Keratinocyte (primary cell): ENCODE measurements at regions not wholly inside any gene's neighbourhood (a gene's known extent, or its start where the extent isn't known, plus 50 kb on each side); places are given as distances from the start of the nearest gene placed in this dataset.

Experiments
- DNase-seq: peaks from one replicate; pipeline ENCODE4 v3.0.0-alpha.2; 2011; ENCODE audit warnings: low read depth, missing footprints, low spot score
- FAIRE-seq: peaks from 2 replicates; lab custom pipeline; 2011; peaks lifted over from hg19 to GRCh38; lab: Jason Lieb, UNC
- H2AFZ ChIP-seq: 2 replicates; pipeline ENCODE4 v1.6.0; 2012; ENCODE audit warnings: low read length, control low read depth, inconsistent platforms; ENCODE audit not compliant: control insufficient read depth
- H3K27ac ChIP-seq: 2 replicates; pipeline ENCODE4 v1.5.1; 2011; ENCODE audit warnings: low read length; ENCODE audit not compliant: control insufficient read depth, insufficient read depth
- H3K27me3 ChIP-seq: 3 replicates; pipeline ENCODE4 v1.6.0; 2011; ENCODE audit warnings: low read length; ENCODE audit not compliant: control insufficient read depth, insufficient read depth; ENCODE audit errors: extremely low read depth
- H3K36me3 ChIP-seq, 2 experiments: 2 replicates in 1 of 2; 3 replicates in 1 of 2; pipeline ENCODE4 v1.5.1; 2011; ENCODE audit warnings: low read length in 2 of 2, mild to moderate bottlenecking in 1 of 2; ENCODE audit not compliant: control insufficient read depth in 2 of 2, insufficient read depth in 2 of 2; ENCODE audit errors: extremely low read depth in 1 of 2
- H3K4me1 ChIP-seq: 3 replicates; pipeline ENCODE4 v1.5.1; 2011; ENCODE audit warnings: low read length; ENCODE audit not compliant: control insufficient read depth, insufficient read depth; ENCODE audit errors: extremely low read depth
- H3K4me2 ChIP-seq: 3 replicates; pipeline ENCODE4 v1.6.0; 2011; ENCODE audit warnings: low read depth, low read length; ENCODE audit not compliant: control insufficient read depth, insufficient read depth; ENCODE audit errors: extremely low read depth
- H3K4me3 ChIP-seq, 3 experiments: fragments of 200-600 bp in 1 of 3; sonication (generic) in 1 of 3; 2 replicates in 2 of 3; 3 replicates in 1 of 3; pipeline ENCODE4 v1.5.1; 2011 to 2016; ENCODE audit warnings: low read length in 3 of 3, mild to moderate bottlenecking in 3 of 3, control low read depth in 2 of 3, inconsistent platforms in 1 of 3, low read depth in 1 of 3, mixed read lengths in 1 of 3, mixed run types in 1 of 3, moderate library complexity in 1 of 3; ENCODE audit not compliant: control insufficient read depth in 2 of 3, insufficient read depth in 2 of 3; ENCODE audit errors: extremely low read depth in 1 of 3
- H3K79me2 ChIP-seq: 2 replicates; pipeline ENCODE4 v1.6.0; 2012; ENCODE audit warnings: low read length; ENCODE audit not compliant: control insufficient read depth, insufficient read depth
- H3K9ac ChIP-seq: 3 replicates; pipeline ENCODE4 v1.6.0; 2011; ENCODE audit warnings: low read length; ENCODE audit not compliant: control insufficient read depth, insufficient read depth; ENCODE audit errors: extremely low read depth
- H3K9me1 ChIP-seq: 3 replicates; pipeline ENCODE4 v1.6.0; 2011; ENCODE audit warnings: low read length; ENCODE audit not compliant: control insufficient read depth, insufficient read depth; ENCODE audit errors: extremely low read depth
- H3K9me3 ChIP-seq: 2 replicates; pipeline ENCODE4 v1.5.1; 2012; ENCODE audit warnings: low read depth, low read length; ENCODE audit not compliant: control insufficient read depth
- H4K20me1 ChIP-seq: 3 replicates; pipeline ENCODE4 v1.6.0; 2011; ENCODE audit warnings: low read length; ENCODE audit not compliant: control insufficient read depth, insufficient read depth; ENCODE audit errors: extremely low read depth
- EZH2 ChIP-seq: IDR thresholded peaks from one replicate; pipeline ENCODE4 v1.6.1; 2012; ENCODE audit warnings: inconsistent platforms, mild to moderate bottlenecking, low read length, moderate library complexity
- dilution Hi-C: fragments of 300-500 bp; cut with MboI; formaldehyde crosslinking; loops from one replicate; pipeline ENCODE4 v1.7.0; 2020; ENCODE audit warnings: low sequenced_read_pairs; ENCODE audit not compliant: extremely low pct_ligation_motif_present
- TF ChIP-seq, protein P1 (sequence below), 3 experiments: IDR thresholded peaks in 1 of 3; conservative IDR thresholded peaks in 1 of 3; optimal IDR thresholded peaks in 1 of 3; 2 replicates in 2 of 3; 3 replicates in 1 of 3; pipeline versions ENCODE3 to v1.5.1; 2011; ENCODE audit warnings: low read length in 3 of 3, mild to moderate bottlenecking in 3 of 3, moderate library complexity in 2 of 3, control low read depth in 1 of 3, inconsistent platforms in 1 of 3; ENCODE audit not compliant: insufficient read depth in 2 of 3; ENCODE audit errors: extremely low read depth in 1 of 3

DNA sequence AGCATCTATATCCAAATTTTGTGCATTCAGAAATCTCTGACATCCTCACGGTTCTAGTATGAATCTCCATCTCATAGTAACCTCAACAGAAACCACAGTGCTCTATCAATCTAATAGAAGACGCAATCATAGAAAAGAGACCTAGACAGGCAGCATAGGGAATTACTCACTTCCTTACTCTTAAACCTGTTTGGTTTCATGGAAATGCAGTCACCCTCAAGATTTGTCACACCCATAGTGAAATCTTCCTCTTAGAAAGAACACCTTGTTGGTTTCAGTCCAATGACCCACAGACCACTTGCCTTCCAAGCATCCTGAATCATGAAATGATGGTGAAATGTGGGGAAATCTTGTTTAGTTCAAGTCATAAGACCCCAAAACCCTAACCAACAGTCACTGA is 166.1 kb upstream of the PRDM1 start:
- H4K20me1 ChIP-seq: no peaks in the 10 kb centered on the region
- no peaks in the 10 kb centered on the region for H3K9me3 ChIP-seq
- no peak overlapping the region for H3K4me2 ChIP-seq
- no peaks in the 10 kb centered on the region for H3K9me1 ChIP-seq
- no peak for TF ChIP-seq EZH2
- TF ChIP-seq, protein P1, sequence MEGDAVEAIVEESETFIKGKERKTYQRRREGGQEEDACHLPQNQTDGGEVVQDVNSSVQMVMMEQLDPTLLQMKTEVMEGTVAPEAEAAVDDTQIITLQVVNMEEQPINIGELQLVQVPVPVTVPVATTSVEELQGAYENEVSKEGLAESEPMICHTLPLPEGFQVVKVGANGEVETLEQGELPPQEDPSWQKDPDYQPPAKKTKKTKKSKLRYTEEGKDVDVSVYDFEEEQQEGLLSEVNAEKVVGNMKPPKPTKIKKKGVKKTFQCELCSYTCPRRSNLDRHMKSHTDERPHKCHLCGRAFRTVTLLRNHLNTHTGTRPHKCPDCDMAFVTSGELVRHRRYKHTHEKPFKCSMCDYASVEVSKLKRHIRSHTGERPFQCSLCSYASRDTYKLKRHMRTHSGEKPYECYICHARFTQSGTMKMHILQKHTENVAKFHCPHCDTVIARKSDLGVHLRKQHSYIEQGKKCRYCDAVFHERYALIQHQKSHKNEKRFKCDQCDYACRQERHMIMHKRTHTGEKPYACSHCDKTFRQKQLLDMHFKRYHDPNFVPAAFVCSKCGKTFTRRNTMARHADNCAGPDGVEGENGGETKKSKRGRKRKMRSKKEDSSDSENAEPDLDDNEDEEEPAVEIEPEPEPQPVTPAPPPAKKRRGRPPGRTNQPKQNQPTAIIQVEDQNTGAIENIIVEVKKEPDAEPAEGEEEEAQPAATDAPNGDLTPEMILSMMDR (optimal IDR thresholded peaks at IDR 0.05 in 1 of 3, IDR thresholded peaks at IDR 0.05 in 1 of 3, conservative IDR thresholded peaks at IDR 0.05 in 1 of 3; ENCODE audit: extremely low read depth in 1 of 3, insufficient read depth in 2 of 3, low read length in 3 of 3): no peak
- FAIRE-seq (peak; percentile 78), DNase-seq (no peak)
- no peak overlapping the region for H3K27ac ChIP-seq
- no peak overlapping the region for H2AFZ ChIP-seq
- H3K4me3 ChIP-seq: no peak overlapping the region
- H3K36me3 ChIP-seq: no peaks in the 10 kb centered on the region
- H3K9ac ChIP-seq: no peak overlapping the region
- no peaks in the 10 kb centered on the region for H3K79me2 ChIP-seq
- H3K27me3 ChIP-seq: no peaks in the 10 kb centered on the region
- H3K4me1 ChIP-seq: peaks cover 8% of the 10 kb centered on the region
- dilution Hi-C loops: no loop called here

DNA sequence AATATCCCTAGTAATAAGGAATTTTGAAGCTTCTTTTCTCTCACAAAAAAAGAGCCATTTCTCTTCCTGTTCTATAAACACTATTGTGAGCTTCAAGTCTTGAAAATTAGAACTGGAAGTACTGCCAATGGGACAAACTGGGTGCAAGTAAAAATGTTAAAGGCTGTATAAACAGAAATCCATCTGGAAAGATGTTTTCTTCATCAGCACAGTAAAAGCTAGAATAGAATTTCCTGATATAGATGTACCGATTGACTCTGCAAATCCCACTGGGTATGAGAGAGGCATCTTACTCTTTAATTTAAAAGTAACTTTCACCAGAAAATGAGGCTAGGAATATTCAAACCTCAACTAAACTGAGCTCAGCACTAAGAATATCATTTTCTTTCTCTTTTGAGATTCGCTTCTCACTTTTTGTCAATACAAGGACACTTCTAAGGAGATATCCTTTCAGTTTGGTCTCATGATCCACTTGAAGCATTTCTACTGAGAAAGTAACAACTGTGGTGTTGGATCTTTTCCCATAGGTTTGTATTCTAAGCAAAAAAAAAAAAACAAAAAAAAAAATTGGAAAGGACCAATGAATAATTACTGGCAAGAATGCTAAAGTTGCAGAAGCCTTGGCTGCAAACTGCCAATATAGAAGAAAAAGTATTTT is 169.0 kb upstream of the PRDM1 start:
- DNase-seq: no peak
- no peak for FAIRE-seq
- no peak overlapping the region for H3K9ac ChIP-seq
- H3K27ac ChIP-seq: no peak overlapping the region
- H3K27me3 ChIP-seq: no peaks in the 10 kb centered on the region
- H3K36me3 ChIP-seq: no peaks in the 10 kb centered on the region
- H3K4me3 ChIP-seq: no peak overlapping the region
- no peaks in the 10 kb centered on the region for H4K20me1 ChIP-seq
- TF ChIP-seq EZH2: no peak
- TF ChIP-seq, protein P1 (optimal IDR thresholded peaks at IDR 0.05 in 1 of 3, IDR thresholded peaks at IDR 0.05 in 1 of 3, conservative IDR thresholded peaks at IDR 0.05 in 1 of 3; ENCODE audit: extremely low read depth in 1 of 3, insufficient read depth in 2 of 3, low read length in 3 of 3): no peak
- no peak overlapping the region for H2AFZ ChIP-seq
- no peaks in the 10 kb centered on the region for H3K9me1 ChIP-seq
- H3K4me2 ChIP-seq: no peak overlapping the region
- no peaks in the 10 kb centered on the region for H3K9me3 ChIP-seq
- peaks cover 8% of the 10 kb centered on the region for H3K4me1 ChIP-seq
- H3K79me2 ChIP-seq: no peaks in the 10 kb centered on the region
- dilution Hi-C loops: no loop called here
